ENCODE measurements at regions not wholly inside any gene's neighbourhood (a gene's known extent, or its start where the extent isn't known, plus 50 kb on each side); places are given as distances from the start of the nearest gene placed in this dataset.

GRCh38 chr2:20137131-20137571, 85.7 kb upstream of the LAPTM4A start:
- TF ChIP-seq CTCF (IDR thresholded peaks at IDR 0.05) (no peak), POLR2AphosphoS5 (IDR thresholded peaks at IDR 0.05) (no peak)

Measured in breast epithelium (tissue), 3 donors.